Stimulated activated CD8-positive, alpha-beta memory T cell treated with anti-CD3 and anti-CD28 coated beads, Interleukin-7, amount 100 ng/mL, for 4 hours (primary cell): ENCODE measurements at regions not wholly inside any gene's neighbourhood (a gene's known extent, or its start where the extent isn't known, plus 50 kb on each side); places are given as distances from the start of the nearest gene placed in this dataset.
"Not testable (repeated sequence)": the region's sequence is repeated elsewhere in the genome, so short reads cannot be mapped to it uniquely, and the experiment has no call there.

Source experiments
- DNase-seq, 2 donors: peaks; one replicate each; pipeline ENCODE4 v3.0.0-alpha.2; 2020; ENCODE audit warnings: low read depth in 2 of 2

DNA sequence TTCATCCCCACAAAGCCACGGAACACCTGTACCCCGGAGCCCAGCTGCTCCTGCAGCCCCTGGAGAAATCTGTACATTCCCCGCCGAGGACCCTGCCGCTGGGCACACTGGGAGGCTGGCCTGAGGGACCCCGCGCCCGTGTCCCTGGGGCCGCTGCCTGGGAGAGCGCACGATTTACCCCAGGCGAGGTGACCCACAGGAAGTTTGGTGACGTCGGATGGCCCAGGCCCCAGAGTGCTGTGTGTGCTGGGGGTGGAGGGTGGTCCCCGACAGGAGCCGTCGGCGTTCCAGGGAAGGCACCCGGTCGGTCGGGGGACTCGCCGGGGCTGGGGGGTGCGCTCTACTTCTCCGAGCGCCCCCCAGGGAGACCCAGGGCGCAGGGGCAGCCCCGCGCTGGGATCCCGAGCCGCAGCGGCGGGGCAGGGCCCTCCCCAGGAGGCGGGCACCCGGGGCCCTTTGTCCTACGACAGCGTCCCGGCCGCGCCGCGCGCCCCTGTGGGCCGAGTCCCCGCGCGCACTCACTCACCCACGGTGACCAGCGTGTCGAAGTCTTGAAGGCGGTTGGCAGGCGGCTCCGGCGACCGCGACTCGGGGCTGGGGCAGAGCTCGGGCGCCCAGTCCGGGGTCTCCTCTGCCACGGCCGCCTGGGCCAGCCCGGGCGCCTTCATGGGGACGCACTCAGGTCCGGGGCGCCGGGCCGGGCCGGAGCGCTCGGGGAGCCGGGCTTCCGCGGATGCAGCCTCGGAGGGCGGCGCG is 206.4 kb upstream of the PRKX start:
- DNase-seq, result not testable (repeated sequence)

DNA sequence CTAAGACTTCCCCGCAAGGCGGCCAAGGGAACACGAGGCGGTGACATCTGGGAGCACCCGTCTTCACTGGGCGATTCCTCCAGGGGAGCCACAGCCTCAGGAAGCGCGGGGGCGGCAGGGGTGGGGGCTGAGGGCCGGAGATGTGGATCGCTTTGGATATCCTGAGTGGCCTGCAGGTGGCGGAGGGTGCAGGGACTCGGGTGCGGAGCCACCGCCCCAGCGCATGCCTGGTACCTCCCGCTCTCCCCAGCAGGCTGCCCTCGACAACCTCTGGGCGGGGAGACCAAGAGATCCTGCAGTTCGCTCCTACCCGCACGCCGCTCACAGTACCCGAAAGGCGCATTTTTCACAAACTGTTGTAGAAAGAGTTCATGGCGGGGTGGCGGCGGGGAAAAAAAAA is 201.4 kb upstream of the PRKX start:
- DNase-seq, result not testable (repeated sequence)

DNA sequence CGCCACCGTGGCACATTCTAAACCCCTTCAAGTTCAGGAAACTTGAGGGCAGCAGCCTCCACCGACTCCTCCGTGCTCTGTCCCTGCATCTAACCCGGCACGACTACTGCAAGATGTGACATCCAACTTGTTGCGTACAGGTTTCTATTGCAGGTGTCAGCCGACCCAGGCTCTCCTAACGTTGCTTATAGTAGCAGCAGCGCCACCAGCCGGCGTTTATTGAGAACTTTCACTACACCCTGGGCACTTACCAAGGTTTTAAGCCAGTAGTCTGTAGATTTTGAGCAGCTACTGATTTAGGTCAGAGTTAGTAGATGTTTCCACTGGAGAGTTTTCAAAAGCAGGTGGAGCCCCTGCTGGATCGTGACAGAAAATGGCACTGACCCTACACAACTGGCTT is 200.6 kb upstream of the PRKX start:
- DNase-seq, result not testable (repeated sequence)

DNA sequence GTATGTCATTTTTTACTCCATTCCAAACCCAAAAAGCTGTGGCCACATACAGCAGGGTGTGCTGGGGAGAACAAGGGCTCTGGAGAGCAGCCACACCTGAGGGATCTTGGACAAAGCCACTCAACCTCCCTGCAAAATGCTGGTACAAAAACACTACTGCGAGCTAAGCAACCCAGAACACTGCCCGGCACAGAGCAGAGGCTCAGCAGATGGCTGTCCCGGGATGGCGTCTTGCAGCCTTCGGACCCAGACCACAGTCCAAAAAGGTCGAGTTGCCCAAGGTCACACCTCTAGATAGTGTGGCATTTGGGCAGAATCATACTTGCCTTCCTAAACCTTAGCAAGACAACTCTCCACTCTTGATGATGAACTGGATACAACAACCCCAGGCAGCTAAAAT is 197.6 kb upstream of the PRKX start:
- DNase-seq, result not testable (repeated sequence)

DNA sequence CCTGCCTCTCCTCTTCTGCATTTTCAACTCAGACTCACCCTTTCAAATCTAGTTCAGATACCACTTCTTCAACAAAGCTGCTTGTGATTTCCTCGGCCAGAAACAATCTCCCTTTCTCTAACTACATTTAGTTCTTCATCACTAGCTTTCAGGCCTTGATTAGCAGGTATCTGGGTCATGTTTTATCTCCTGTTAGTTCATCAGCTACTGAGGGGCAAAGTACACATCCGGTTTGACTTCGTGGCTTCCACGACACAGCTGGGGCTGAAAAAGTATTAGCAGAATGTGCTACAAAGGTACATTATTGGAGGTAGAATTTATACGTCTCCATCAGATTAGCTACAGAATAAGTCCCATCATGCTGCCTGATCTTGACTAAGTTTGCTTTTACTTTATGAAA is 197.2 kb upstream of the PRKX start:
- not testable (repeated sequence) for DNase-seq

DNA sequence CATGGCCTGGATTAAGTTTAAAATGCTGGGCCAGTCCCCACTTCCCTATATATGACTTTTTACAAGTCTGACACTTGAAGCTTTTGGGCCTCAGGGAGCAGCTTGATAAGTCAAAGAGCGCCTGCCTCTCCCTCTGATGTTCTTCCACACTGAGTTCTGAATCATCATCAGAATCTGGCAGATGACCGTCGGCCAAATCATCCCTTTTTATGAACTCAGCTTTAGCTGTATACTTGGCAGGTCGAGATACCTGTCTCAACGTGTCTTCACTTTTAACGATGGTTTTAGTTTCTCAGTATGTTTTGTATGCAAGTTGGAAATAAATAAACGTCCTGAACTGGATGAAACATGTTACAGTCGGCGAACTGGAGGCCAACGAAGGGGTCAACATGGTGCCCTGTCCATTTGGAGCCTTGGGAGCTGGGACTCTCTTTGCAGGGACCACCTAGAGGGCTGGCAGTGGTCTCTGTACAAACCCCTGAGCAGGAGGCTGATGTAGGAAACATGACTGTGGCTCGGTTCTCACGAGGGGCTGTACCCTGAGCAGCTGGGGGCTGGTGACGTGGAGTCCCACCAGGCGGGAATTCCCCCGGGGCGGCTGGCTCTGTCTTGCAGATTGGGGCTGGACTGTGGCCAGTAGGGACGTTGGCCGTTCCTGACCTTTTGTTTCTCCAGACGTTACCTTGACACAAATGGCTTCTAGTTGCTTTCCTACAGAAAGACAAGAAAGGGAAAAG is 192.2 kb upstream of the PRKX start:
- not testable (repeated sequence) for DNase-seq

DNA sequence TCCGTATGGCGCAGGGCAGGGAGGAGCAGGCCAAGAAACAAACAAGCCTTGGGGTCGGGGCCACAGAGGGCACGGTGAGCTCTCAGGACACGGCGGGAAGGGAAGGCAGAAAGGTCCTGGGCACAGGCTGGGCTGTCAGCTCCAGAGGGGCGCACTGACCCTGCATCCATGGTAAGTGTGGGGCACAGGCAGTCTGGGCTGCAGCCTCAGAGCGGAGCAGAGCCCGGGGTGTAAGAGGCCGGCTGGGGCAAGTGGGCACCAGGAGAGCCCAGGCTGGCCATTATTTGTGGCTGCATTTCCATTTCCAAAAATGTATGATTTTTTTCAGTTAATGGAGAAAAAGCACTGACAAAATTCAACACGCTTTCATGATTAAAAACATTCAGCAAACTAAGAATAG is 188.8 kb upstream of the PRKX start:
- not testable (repeated sequence) for DNase-seq

DNA sequence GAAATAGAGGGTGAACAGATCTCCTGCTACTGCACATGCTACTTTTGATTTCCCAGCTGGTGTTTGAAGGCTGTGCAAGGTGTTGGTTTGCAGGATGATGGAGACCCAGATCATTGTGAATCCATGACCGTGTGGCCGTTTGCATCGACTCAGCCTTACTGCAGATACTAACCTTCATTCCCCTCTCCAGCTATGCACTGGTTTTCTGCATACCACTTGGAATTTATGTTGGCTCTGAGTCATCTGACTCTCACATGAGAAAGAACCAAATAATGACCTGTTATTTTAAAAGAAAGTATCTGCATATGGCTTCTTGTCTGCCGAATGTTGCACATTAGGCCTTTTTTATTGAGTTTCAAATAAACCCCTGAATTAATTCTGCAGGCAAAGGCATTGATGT is 183.3 kb upstream of the PRKX start:
- not testable (repeated sequence) for DNase-seq

DNA sequence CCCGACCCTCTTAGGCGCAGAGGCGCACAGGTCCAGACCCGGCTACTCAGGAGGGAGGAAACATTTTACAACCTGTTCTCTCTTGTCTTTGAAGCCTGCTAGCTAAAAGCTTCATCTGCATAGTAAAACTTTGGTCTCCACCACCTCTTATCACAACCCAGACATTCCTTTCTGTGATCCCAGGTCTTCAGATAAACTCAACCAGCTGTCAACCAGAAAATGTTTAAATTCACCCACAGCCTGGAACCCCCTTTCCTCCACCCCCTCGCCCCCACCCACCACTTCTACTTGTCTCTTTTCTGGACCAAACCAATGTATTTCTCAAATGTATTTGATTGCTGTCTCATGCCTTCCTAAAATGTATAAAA is 169.1 kb upstream of the PRKX start:
- not testable (repeated sequence) for DNase-seq

DNA sequence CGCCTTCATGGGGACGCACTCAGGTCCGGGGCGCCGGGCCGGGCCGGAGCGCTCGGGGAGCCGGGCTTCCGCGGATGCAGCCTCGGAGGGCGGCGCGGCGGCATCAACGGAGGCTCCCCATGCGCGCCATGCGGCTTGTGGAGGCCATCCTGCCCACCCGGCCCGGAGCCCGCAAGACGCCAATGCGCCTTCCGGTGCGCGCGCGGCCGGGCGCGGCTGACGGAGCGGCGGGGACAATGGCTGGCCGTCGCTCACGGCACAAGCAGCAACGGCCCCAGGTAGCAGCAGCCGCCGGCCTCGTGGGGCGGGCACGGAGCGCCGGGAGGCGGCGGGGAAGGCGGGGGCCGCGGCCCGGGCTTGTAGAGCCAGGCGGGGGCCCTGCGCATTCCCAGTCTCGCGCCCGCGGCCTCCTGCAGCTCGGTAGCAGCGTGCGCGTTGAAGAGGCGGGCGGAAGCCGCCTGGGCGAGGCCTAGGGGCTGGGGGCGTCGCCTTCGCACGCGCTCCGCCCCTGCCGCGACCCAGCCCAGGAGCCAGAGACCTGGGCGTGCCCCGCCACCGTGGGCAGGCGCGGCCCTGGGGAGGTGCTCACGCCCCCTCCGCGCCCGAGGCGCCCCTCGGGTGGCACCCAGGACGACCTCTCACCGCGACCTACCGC is 168.6 kb upstream of the PRKX start:
- DNase-seq, result not testable (repeated sequence)

DNA sequence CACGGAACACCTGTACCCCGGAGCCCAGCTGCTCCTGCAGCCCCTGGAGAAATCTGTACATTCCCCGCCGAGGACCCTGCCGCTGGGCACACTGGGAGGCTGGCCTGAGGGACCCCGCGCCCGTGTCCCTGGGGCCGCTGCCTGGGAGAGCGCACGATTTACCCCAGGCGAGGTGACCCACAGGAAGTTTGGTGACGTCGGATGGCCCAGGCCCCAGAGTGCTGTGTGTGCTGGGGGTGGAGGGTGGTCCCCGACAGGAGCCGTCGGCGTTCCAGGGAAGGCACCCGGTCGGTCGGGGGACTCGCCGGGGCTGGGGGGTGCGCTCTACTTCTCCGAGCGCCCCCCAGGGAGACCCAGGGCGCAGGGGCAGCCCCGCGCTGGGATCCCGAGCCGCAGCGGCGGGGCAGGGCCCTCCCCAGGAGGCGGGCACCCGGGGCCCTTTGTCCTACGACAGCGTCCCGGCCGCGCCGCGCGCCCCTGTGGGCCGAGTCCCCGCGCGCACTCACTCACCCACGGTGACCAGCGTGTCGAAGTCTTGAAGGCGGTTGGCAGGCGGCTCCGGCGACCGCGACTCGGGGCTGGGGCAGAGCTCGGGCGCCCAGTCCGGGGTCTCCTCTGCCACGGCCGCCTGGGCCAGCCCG is 167.9 kb upstream of the PRKX start:
- DNase-seq, result not testable (repeated sequence)

DNA sequence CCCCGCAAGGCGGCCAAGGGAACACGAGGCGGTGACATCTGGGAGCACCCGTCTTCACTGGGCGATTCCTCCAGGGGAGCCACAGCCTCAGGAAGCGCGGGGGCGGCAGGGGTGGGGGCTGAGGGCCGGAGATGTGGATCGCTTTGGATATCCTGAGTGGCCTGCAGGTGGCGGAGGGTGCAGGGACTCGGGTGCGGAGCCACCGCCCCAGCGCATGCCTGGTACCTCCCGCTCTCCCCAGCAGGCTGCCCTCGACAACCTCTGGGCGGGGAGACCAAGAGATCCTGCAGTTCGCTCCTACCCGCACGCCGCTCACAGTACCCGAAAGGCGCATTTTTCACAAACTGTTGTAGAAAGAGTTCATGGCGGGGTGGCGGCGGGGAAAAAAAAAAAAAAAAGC is 162.9 kb upstream of the PRKX start:
- not testable (repeated sequence) for DNase-seq

DNA sequence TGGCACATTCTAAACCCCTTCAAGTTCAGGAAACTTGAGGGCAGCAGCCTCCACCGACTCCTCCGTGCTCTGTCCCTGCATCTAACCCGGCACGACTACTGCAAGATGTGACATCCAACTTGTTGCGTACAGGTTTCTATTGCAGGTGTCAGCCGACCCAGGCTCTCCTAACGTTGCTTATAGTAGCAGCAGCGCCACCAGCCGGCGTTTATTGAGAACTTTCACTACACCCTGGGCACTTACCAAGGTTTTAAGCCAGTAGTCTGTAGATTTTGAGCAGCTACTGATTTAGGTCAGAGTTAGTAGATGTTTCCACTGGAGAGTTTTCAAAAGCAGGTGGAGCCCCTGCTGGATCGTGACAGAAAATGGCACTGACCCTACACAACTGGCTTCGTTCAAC is 162.2 kb upstream of the PRKX start:
- not testable (repeated sequence) for DNase-seq

DNA sequence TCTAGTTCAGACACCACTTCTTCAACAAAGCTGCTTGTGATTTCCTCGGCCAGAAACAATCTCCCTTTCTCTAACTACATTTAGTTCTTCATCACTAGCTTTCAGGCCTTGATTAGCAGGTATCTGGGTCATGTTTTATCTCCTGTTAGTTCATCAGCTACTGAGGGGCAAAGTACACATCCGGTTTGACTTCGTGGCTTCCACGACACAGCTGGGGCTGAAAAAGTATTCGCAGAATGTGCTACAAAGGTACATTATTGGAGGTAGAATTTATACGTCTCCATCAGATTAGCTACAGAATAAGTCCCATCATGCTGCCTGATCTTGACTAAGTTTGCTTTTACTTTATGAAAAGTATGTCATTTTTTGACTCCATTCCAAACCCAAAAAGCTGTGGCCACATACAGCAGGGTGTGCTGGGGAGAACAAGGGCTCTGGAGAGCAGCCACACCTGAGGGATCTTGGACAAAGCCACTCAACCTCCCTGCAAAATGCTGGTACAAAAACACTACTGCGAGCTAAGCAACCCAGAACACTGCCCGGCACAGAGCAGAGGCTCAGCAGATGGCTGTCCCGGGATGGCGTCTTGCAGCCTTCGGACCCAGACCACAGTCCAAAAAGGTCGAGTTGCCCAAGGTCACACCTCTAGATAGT is 158.9 kb upstream of the PRKX start:
- DNase-seq, result not testable (repeated sequence)

DNA sequence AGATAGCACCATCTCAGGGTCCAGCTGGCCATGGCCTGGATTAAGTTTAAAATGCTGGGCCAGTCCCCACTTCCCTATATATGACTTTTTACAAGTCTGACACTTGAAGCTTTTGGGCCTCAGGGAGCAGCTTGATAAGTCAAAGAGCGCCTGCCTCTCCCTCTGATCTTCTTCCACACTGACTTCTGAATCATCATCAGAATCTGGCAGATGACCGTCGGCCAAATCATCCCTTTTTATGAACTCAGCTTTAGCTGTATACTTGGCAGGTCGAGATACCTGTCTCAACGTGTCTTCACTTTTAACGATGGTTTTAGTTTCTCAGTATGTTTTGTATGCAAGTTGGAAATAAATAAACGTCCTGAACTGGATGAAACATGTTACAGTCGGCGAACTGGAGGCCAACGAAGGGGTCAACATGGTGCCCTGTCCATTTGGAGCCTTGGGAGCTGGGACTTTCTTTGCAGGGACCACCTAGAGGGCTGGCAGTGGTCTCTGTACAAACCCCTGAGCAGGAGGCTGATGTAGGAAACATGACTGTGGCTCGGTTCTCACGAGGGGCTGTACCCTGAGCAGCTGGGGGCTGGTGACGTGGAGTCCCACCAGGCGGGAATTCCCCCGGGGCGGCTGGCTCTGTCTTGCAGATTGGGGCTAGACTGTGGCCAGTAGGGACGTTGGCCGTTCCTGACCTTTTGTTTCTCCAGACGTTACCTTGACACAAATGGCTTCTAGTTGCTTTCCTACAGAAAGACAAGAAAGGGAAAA is 153.8 kb upstream of the PRKX start:
- not testable (repeated sequence) for DNase-seq

DNA sequence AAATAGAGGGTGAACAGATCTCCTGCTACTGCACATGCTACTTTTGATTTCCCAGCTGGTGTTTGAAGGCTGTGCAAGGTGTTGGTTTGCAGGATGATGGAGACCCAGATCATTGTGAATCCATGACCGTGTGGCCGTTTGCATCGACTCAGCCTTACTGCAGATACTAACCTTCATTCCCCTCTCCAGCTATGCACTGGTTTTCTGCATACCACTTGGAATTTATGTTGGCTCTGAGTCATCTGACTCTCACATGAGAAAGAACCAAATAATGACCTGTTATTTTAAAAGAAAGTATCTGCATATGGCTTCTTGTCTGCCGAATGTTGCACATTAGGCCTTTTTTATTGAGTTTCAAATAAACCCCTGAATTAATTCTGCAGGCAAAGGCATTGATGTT is 144.9 kb upstream of the PRKX start:
- DNase-seq, result not testable (repeated sequence)

DNA sequence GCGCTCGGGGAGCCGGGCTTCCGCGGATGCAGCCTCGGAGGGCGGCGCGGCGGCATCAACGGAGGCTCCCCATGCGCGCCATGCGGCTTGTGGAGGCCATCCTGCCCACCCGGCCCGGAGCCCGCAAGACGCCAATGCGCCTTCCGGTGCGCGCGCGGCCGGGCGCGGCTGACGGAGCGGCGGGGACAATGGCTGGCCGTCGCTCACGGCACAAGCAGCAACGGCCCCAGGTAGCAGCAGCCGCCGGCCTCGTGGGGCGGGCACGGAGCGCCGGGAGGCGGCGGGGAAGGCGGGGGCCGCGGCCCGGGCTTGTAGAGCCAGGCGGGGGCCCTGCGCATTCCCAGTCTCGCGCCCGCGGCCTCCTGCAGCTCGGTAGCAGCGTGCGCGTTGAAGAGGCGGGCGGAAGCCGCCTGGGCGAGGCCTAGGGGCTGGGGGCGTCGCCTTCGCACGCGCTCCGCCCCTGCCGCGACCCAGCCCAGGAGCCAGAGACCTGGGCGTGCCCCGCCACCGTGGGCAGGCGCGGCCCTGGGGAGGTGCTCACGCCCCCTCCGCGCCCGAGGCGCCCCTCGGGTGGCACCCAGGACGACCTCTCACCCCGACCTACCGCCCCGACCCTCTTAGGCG is 130.2 kb upstream of the PRKX start:
- not testable (repeated sequence) for DNase-seq

DNA sequence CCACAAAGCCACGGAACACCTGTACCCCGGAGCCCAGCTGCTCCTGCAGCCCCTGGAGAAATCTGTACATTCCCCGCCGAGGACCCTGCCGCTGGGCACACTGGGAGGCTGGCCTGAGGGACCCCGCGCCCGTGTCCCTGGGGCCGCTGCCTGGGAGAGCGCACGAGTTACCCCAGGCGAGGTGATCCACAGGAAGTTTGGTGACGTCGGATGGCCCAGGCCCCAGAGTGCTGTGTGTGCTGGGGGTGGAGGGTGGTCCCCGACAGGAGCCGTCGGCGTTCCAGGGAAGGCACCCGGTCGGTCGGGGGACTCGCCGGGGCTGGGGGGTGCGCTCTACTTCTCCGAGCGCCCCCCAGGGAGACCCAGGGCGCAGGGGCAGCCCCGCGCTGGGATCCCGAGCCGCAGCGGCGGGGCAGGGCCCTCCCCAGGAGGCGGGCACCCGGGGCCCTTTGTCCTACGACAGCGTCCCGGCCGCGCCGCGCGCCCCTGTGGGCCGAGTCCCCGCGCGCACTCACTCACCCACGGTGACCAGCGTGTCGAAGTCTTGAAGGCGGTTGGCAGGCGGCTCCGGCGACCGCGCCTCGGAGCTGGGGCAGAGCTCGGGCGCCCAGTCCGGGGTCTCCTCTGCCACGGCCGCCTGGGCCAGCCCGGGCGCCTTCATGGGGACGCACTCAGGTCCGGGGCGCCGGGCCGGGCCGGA is 129.5 kb upstream of the PRKX start:
- peak in 1 of 2 donors; percentile 43 for DNase-seq

DNA sequence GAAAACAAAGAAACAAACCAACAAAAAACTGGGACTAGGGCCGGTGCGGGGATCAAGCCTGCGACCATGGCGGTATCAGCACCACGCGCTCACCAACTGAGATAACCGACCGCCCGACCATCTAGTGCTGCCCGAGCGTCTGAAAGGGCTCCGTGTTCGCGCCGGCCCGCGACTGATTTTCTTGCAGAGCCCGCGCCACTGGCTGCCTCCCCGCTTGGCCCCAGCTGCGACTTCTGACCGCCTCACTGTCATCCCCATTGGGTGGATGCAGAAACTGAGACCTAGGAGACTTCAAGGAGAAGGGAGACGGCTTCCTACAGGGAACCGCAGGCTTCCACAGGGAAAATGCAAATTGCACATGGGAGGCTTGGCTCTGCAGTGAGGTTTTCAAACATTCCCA is 125.3 kb upstream of the PRKX start:
- DNase-seq, result not testable (repeated sequence)
